ENCODE measurements at regions not wholly inside any gene's neighbourhood (a gene's known extent, or its start where the extent isn't known, plus 50 kb on each side); places are given as distances from the start of the nearest gene placed in this dataset.
"Not testable (repeated sequence)": the region's sequence is repeated elsewhere in the genome, so short reads cannot be mapped to it uniquely, and the experiment has no call there.

DNA sequence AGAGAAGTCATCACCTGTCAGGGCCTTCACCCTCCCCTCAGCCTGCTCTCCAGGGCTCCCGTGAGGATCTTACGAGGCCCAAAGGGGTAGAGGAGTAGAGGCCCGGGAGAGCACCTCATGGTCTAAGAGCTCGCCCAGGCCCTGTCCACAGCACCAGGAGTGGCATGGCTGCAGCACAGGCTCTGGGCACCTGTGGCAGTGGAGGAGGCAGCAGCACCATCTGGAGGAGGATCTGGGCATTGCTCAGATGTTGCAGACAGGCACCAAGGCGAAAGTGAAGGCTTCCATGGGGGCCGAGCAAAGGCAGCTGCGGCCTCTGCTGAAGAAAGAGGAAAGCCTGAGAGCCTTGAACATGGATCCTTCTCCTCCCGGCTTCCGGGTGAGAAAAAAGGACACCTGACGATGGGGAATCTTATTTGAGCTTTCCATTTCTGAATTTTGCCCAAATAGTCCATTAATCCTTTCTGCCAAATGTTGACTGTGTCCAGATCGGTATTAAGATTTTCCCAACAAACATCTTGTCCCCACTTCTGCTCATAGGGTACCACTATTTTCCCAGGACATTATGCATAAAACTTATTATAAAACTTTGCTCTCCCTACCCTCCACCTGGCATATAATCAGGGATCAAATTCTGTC, 604.7 kb downstream of the PTPRC start:
- ChIA-PET POLR2A (no interaction called here), CTCF (interaction anchor here (0.6 to 1.2 kb wide), 7 partner anchors 9 to 1343 kb away, joined by 3 to 4 read pairs (median 3); no protein-coding TSS in a partner anchor)

DNA sequence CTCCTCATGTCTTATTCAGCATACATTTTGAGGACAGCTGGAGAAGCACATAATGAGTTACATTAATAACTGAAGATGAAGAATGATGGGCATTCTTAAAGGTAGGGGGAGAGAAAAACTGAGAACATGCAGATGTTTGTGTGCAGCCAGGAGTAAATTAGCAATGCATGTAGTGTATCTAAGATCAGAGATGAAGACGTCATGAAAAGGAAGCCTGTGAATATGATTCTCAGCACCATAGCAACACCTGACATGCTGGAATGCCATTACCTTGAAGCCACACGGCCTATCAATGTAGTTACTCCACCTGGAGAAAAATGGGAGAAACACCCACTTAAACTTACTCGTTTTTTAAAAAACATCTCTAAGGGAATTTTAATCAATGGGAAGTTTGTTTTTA, 607.1 kb downstream of the PTPRC start:
- POLR2A ChIA-PET = no interaction called here
- CTCF ChIA-PET = no interaction called here

DNA sequence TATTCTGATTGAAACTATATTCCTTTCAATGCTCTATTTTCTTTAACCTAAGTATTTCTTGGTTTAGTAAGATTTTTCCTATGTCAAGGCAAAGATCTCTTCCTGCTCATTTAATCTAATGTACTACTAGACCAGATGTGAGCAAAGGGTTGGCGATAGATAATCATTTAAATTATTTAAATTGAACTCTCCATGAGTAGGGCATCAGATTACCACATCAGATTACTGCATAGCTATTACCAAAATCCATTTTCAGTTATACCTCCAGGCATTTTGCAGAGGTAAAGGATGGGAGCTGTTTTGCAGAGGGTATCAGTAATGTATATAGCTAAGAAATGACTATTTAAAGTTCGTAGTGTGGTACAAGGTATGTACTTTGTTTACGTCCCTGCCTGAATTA, 607.9 kb downstream of the PTPRC start:
- CTCF ChIA-PET = no interaction called here
- POLR2A ChIA-PET = no interaction called here

DNA sequence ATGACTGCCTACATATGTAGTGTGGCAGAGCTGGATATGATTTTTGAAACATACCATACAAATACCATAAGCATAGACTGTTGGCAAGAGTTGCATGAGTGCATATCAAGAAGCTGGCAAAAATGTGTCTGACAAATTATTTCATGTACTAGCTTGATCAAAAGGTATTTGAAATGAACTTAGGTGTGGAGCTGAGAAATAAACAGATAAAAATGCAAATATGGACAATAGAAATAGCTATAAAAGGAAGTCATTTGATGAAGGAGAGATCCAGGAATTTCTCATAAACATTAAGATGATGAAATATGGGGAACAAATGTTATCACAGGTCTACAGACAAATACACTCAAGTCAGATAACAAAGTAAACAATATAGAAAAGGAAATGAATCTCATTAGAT, 609.1 kb downstream of the PTPRC start:
- POLR2A ChIA-PET = no interaction called here
- CTCF ChIA-PET = interaction anchor here (0.5 kb wide), 1 partner anchor 1774 kb away, joined by 3 read pairs; no protein-coding TSS in a partner anchor

DNA sequence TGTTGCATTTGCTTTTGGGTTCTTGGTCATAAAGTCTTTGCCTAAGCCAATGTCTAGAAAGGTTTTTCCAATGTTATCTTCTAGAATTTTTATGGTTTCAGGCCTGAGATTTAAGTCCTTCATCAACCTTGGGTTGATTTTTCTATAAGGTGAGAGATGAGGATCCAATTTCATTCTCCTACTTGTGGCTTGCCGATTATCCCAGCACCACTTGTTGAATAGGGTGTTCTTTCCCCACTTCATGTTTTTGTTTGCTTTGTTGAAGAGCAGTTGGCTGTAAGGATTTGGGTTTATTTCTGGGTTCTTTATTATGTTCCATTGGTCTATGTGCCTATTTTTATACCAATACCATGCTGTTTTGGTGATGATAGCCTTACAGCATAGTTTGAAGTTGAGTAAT, 615.2 kb downstream of the PTPRC start:
- CTCF ChIA-PET, POLR2A ChIA-PET: not testable (repeated sequence)

DNA sequence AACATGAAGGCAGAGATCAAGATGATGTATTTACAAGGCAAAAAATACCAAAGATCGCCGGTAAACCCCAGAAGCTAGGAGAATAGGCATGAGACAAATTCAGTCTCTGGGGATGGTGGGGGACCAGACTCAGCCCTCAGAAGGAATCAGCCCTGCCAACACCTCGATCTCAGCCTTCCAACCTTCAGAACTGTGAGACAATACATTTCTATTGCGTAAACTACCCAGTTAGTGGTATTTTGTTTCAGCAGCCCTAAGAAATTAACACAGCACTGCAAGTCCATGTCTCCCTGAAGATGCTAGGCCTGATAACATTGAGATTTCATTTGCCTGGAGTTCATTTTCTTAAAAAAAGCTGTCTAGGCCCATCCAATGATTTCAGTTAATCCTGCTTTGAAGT, 622.5 kb downstream of the PTPRC start:
- CTCF ChIA-PET = no interaction called here
- POLR2A ChIA-PET = no interaction called here

DNA sequence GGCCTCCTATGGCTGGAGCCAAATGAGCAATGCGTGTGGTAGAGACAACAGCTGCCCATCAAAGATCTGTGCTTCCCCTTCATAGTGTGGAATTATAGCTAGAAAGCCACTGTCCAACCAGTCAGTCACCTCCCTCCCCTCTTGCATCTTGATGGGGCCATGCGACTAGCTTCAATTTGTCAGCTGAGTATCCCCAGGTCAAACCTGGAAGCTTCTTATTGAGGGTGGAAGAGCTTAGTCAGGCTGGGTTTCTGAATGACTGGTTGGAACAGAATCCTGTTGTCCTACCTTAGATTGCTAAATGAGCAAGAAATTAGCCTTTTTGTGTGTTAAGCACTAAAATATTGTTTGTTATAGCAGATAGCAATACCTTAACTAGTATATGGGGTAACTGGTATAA, 625.4 kb downstream of the PTPRC start:
- ChIA-PET CTCF (no interaction called here), POLR2A (no interaction called here)

DNA sequence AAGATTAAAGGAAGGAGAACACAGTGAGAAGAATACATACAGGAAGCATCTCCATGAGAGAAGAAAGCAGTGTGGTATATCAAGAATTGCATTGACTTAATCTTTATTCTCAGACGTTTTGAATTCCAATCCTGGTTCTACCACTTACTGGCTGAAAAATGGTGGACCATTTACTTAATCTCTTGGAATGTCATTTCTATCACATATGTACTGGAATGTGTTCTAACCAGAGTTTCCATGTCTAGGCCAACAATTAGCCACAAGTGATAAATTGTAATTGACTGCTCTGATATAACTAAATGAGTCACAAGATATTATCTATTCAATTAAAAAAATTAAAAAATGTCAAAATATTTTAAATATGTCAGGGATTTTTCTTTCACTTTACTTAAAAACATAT, 626.1 kb downstream of the PTPRC start:
- CTCF ChIA-PET = no interaction called here

DNA sequence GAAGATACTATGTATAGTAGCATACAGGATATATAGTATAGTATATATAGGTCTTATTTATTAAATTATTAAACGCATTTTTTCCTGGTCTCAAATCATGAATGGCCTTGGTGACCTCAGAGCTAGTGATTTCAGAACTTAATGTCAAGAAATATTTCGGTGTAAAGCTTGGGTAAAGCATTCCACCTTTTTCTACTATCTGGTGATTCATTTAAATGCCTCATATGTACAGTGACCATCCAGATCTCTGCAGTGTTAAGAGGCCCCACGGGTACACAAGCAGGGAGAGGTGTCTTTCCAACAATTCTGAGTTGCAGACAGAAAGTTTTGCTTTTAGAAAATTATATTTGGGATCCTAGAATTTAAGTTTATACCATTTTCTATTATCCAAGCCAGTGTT, 626.5 kb downstream of the PTPRC start:
- ChIA-PET CTCF (no interaction called here), POLR2A (no interaction called here)

More for the DNA sequence above, 626.1 kb downstream of the PTPRC start:
- POLR2A ChIA-PET = no interaction called here

DNA sequence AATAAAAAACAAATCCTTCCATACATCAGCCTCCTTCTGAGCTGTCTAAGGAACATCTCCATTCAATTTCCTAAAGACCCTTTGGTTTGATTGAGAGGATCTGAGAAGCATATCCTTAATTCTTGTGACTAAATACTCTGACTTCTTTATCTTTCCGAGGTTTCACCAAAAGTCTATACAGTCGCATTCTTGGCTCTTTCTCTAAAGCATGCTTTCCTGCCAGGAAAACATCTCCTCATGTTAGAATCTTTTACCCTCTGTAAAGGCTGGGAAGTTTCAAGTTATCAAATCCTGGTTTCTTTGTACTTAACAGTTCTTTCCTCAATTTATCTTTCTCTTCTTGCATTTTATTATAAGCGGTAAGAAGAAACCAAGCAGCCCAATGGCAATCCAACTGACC, 630.4 kb downstream of the PTPRC start:
- ChIA-PET CTCF (no interaction called here), POLR2A (no interaction called here)

DNA sequence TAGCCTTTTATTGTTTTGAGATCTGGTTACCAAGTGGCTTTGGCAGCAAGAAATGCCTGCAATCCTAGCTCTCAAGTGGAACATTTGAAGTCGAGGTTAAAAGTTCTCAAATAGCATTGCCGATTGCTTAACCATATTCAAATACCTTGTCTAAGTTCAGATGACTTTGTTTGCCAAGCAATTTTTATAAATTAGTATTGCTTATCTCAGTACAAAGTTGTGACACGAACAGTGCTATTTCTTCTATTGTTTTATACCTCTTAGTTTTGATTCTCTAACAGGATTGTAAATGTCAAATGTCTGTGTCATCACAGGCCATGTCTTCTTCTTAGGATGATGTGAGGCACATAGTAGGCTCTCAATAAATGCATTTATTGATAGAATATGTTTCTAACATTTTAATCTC, 633.3 kb downstream of the PTPRC start:
- POLR2A ChIA-PET = no interaction called here

DNA sequence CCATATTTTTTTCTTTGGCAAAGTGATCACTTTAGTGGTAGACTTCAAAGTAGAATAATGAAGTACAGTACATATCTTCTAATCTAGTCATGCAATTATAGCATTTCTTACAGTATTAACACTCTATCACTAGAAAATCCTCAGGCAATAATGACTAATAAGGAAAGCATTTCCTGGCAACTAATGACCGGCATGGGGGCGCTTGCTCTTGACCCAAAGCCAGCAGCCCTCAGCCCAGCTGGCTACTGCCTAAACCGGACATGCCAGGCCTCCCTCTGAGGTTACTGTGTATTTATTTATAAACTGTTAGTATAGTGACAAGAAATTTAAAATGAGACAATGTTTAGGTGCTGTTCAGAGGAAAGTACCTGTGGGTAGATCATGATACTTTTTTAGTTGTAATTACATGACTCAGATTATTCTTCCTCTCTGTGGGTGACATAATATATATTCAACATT, 633.8 kb downstream of the PTPRC start:
- ChIA-PET POLR2A (no interaction called here), CTCF (no interaction called here)

More for the DNA sequence above, 633.3 kb downstream of the PTPRC start:
- CTCF ChIA-PET = no interaction called here

DNA sequence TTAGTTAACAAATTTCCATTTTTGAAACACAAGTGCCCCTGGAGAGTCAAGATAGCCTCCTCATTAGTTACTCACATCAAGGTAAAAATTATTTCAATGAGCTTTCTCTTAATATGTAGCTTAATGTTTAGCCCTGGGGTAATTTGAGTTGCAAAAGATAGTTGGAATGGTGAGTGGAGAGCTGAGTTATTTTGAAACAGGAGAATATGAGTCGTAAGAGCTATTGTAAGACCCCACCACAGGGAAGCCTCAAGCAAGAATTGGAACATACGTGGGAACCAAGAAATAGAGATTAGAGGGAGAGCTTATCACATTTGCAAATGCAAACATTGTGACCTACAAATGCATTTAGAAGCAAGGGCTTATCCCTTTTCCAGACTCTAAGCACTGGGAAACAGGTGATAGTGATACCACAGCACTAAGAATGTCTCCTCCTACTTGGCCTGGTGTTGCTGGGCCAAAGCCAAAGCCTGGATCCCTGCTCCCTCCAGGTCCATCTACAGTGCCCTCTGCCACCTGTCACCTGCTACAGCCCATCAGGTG, 635.1 kb downstream of the PTPRC start:
- ChIA-PET POLR2A (no interaction called here), CTCF (no interaction called here)

DNA sequence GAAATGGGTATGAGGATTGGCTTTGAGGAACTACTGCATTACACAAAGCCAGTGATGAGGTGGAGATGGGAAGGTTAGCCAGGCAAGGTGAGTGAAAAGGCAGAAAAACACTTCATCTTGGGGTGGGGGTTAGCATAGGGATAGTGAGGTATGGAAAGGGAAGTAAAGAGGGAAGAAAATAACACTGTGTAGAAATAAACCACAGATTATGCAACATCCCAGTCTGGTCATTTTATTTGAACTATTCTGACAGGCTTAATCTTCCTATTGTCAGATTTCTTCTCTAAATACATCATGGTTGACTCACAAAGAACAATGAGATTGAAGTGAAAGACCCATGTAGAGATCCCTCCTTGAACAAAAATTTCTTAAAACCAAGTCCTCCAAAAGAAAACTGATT, 640.2 kb downstream of the PTPRC start:
- POLR2A ChIA-PET = no interaction called here
- CTCF ChIA-PET = no interaction called here

DNA sequence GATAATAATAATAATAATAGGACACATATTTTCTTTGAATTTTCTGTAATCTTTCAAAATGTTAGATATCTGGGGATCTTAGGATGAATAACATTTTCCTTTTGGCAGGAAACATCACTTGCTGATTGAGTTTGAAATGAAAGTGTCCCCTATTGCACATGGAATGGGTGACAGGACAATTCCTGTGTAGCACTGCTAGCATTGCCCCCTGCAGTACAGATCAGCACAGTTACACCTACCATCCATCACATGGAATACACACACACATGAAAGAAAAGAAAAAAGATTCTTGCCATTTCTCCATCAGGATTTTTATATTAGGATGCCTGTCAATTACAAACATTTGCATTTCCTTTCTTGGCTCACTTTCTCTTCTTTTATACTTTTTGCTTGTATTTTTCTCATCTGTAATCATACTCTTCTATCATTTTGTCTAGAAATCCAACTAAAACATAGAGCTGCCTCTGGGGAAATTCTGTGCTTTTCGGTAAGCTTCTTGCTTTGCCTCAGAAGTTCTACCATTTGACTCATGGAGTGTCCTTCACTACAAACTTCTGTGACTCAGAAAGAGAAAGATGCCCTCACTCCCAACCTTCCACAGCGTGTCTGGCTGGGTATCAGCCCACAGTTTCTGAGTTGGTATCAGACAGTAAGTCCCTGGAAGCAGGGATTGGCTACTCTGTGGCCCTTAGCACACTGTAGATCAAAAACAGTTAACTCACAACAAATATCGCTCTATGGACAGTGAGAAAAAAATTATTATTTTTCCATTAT, 641.2 kb downstream of the PTPRC start:
- CTCF ChIA-PET = no interaction called here
- POLR2A ChIA-PET = no interaction called here

DNA sequence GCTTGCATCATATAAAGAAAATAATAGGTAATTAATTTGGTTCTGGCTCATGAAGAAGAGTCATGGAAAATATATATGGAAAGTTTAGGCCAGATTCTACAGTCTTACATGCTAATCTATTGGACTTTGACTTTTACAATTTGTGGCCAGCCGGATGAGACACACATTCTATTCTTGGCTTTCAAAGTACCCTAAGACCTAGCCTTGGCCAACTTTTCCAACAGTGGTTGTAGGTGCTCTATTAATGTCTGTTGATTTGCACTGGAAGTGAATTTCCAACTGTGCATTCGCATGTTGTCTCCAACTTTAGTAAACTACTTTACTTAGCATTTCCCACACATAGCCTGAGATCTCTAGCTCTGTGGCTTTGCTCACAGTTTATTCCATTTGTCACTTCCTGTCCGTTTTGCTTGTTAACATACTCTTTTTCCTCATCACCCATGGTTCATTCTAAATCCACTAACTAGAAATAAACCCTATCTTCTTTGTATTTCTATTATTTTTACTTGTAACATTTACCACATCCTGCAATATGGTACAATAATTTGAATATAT, 644.0 kb downstream of the PTPRC start:
- ChIA-PET CTCF (no interaction called here), POLR2A (no interaction called here)

DNA sequence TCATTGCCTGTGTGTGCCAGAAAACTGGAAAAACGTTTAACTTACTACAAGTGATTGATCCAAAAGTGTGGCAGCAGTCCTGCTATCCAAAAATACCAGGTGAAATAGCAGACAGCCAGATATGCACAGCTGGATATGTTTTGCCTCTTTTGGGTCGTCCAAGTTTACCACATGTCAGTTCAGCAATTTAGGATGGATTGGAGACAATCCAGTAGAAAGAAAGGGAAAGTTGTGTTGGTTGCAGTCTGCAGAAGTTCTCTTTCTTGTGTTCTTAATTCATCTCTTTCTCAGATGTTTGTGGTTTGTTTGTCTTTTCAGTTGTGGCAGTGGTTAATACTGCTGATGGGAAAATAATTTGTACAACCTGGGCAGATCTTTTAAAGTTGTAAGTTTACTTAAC, 645.0 kb downstream of the PTPRC start:
- ChIA-PET CTCF (no interaction called here), POLR2A (no interaction called here)

DNA sequence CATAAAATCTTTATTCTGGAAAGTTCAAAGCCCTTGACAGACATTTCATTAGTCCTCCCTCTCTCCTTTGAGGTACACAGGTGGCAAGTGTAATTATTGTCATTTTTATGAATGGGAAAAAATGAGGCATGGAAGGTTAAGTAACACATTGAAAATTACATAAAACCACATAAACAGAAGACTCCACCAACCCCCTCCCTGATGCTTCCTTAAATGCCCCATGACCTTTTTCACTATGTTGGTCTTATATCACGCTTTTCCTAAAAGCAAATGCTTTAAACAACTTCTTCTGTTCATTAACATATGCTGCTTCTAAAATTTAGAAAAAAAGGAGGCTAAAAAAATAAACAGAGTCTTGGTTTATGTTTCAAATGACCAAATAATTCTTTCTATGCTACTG, 648.4 kb downstream of the PTPRC start:
- ChIA-PET POLR2A (no interaction called here), CTCF (no interaction called here)

DNA sequence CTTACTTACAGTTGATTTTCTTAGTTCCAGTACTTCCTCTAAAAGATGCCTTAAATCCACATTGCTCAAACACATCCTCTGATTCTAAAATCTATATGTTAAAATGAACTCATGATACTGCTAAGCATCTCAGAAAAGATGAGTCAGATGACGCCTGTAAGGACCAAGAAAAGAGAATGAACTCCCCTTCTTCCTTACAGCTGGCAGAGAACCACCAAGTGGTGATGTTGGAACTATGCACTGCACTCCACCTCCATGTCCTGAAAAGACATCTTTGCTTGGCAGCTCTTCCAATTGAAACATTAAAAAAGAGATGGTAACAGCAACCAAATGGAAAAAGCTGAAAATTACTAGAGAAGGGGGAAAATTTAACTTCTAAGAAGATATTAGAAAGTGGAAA, 648.8 kb downstream of the PTPRC start:
- ChIA-PET POLR2A (no interaction called here), CTCF (no interaction called here)

DNA sequence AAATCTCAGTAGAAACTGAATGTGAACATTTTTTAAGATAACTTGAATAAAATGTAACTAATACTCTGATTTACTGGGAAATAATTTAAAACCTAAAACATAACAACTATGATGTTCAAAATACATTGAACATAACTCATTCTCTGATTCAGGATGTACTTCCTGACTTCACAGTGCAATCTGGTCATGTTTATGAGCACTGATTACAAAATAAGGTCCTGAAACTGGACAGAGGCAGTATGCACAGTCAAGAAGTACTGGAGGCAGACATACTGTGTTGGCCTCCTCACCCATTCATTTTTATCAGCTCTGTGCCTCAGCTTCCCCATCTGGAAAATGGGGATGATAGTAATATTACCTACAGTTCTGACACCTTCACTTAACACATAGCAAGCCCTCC, 651.3 kb downstream of the PTPRC start:
- CTCF ChIA-PET = no interaction called here
- POLR2A ChIA-PET = no interaction called here

DNA sequence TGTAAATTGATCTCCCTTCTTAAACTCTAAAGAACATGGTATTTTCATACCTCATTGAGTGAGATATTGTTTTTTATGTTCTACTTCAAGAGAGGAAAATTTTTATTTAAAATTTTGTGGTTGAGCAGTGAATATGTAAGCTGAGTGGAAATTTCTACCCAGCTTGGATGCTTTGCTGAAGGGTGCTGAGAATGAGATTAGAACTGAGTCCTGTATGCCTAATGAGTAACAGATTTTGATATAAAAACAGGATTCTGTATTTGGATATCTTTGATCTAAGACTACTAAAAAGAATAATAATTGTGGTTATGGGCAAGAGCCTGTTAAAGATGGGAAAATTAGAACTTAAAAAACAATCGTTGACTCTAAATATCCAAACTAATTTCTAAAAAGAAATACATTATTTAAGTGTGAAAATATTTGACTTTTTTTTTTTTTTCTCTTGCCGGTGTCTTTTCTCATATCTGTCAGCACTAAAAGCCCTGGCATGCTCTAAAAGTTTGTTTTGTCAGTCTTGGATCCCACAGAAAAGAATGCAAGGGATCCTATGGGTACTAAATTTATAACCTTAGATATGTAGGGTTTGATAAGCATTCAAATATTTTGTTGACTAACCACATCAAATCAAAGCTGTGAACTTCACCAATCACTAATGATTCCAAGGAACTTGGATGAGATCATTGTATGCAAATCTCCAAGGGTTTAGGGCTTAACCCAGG, 652.3 kb downstream of the PTPRC start:
- CTCF ChIA-PET = no interaction called here

More for the DNA sequence above, 652.3 kb downstream of the PTPRC start:
- POLR2A ChIA-PET = no interaction called here

Measured in activated CD8-positive, alpha-beta memory T cell treated with anti-CD3 and anti-CD28 coated beads for 36 hours (primary cell).